ENCODE measurements at regions not wholly inside any gene's neighbourhood (a gene's known extent, or its start where the extent isn't known, plus 50 kb on each side); places are given as distances from the start of the nearest gene placed in this dataset.

- H3K4me3 ChIP-seq (ENCODE audit: low read length) = no peak overlapping the region
- TF ChIP-seq, protein P1, sequence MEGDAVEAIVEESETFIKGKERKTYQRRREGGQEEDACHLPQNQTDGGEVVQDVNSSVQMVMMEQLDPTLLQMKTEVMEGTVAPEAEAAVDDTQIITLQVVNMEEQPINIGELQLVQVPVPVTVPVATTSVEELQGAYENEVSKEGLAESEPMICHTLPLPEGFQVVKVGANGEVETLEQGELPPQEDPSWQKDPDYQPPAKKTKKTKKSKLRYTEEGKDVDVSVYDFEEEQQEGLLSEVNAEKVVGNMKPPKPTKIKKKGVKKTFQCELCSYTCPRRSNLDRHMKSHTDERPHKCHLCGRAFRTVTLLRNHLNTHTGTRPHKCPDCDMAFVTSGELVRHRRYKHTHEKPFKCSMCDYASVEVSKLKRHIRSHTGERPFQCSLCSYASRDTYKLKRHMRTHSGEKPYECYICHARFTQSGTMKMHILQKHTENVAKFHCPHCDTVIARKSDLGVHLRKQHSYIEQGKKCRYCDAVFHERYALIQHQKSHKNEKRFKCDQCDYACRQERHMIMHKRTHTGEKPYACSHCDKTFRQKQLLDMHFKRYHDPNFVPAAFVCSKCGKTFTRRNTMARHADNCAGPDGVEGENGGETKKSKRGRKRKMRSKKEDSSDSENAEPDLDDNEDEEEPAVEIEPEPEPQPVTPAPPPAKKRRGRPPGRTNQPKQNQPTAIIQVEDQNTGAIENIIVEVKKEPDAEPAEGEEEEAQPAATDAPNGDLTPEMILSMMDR (conservative IDR thresholded peaks at IDR 0.05; ENCODE audit: low read depth, low read length) = no peak
- no peak for DNase-seq (ENCODE audit: low read depth)
Measured at GRCh38 chr5:159657298-159657697, 259.0 kb upstream of the ADRA1B start.

- no peak for DNase-seq (ENCODE audit: low read depth)
- H3K4me3 ChIP-seq (ENCODE audit: low read length) = no peak overlapping the region
- TF ChIP-seq, protein P1 (conservative IDR thresholded peaks at IDR 0.05; ENCODE audit: low read depth, low read length) = no peak
Measured at GRCh38 chr5:159657771-159658170, 258.5 kb upstream of the ADRA1B start.

- TF ChIP-seq, protein P1 (conservative IDR thresholded peaks at IDR 0.05; ENCODE audit: low read depth, low read length) = no peak
- DNase-seq (ENCODE audit: low read depth) = no peak
- H3K4me3 ChIP-seq (ENCODE audit: low read length) = no peak overlapping the region
Measured at GRCh38 chr5:159658266-159658925, 257.9 kb upstream of the ADRA1B start.

GRCh38 chr5:159660401-159660800 lies 255.9 kb upstream of the ADRA1B start:
- no peak for DNase-seq (ENCODE audit: low read depth)
- no peak overlapping the region for H3K4me3 ChIP-seq (ENCODE audit: low read length)
- TF ChIP-seq, protein P1 (conservative IDR thresholded peaks at IDR 0.05; ENCODE audit: low read depth, low read length) = no peak

DNA sequence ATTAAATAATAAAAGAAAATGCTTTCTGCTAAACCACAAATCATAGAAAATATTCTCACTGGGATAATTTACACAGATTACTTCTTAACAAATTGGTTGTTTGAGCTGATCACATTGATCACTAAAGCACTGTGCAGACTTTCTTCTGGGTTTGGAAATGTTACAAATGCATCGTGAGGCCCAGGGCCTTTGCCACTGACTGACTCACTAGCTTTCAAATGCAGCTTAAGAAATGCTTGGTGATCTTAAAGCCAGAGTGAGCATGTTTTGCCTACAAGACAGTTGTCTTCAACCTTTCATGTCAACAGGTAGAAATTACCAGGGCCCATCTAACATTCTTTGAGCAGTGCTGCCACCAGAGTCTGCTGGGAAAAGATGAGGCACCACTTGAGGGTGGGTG lies 252.3 kb upstream of the ADRA1B start:
- TF ChIP-seq, protein P1 (conservative IDR thresholded peaks at IDR 0.05; ENCODE audit: low read depth, low read length) = no peak
- no peak for DNase-seq (ENCODE audit: low read depth)
- no peak overlapping the region for H3K4me3 ChIP-seq (ENCODE audit: low read length)

GRCh38 chr5:159667286-159667685 lies 249.0 kb upstream of the ADRA1B start:
- DNase-seq (ENCODE audit: low read depth) = no peak
- H3K4me3 ChIP-seq (ENCODE audit: low read length) = no peak overlapping the region
- TF ChIP-seq, protein P1 (conservative IDR thresholded peaks at IDR 0.05; ENCODE audit: low read depth, low read length) = no peak

GRCh38 chr5:159668556-159668955 lies 247.7 kb upstream of the ADRA1B start:
- TF ChIP-seq, protein P1 (conservative IDR thresholded peaks at IDR 0.05; ENCODE audit: low read depth, low read length) = no peak
- no peak for DNase-seq (ENCODE audit: low read depth)
- no peak overlapping the region for H3K4me3 ChIP-seq (ENCODE audit: low read length)

All from retinal pigment epithelial cell (primary cell).